ENCODE measurements at regions not wholly inside any gene's neighbourhood (a gene's known extent, or its start where the extent isn't known, plus 50 kb on each side); places are given as distances from the start of the nearest gene placed in this dataset.

DNA sequence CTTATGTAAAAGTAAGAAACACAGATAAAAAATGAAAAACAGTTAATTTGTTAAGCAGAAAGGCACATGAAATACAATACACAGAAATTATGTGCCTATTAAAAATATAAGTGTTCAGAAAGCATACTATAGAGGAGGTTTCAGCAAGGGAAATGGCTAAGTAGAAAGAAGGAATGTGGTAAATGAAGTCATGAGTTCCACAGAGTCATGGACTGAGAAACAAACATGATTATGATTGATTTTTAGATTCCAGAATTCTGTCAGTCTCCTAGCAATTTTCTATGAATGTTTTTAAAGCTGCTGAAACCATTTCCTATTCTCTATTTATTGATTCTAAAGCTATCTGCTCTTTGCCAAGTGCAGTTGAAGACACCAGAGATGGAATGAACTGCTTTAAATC lies 1398.4 kb downstream of the ARAP2 start:
- no peak overlapping the region for H3K9ac ChIP-seq (ENCODE audit: low read length)
- no peak for TF ChIP-seq CTCF (conservative IDR thresholded peaks at IDR 0.05; ENCODE audit: low read depth, low read length)
- TF ChIP-seq EZH2phosphoT487 (IDR thresholded peaks at IDR 0.05; ENCODE audit: borderline replicate concordance, low read length): no peak
- TF ChIP-seq EZH2 (IDR thresholded peaks at IDR 0.05; ENCODE audit: low read length, unreplicated experiment): no peak
- DNase-seq: no peak
- ATAC-seq: no peak
- CTCF ChIA-PET: no interaction called here
- H3K27me3 ChIP-seq (ENCODE audit: low read length): no peaks in the 10 kb centered on the region
- no peak overlapping the region for H3K27ac ChIP-seq (ENCODE audit: low read length)
- no peaks in the 10 kb centered on the region for H3K79me2 ChIP-seq (ENCODE audit: low read length)
- no peak overlapping the region for H3K4me3 ChIP-seq (ENCODE audit: low read length)
- no peak overlapping the region for H3K4me2 ChIP-seq (ENCODE audit: low read length)
- no peaks in the 10 kb centered on the region for H3K9me3 ChIP-seq (ENCODE audit: low read length)
- POLR2A ChIA-PET (ENCODE audit: unreplicated experiment): no interaction called here
- H3K4me1 ChIP-seq (ENCODE audit: insufficient read depth, low read length): no peaks in the 10 kb centered on the region
- no peak overlapping the region for H2AFZ ChIP-seq (ENCODE audit: low read length)
- no peaks in the 10 kb centered on the region for H3F3A ChIP-seq (ENCODE audit: low read length, unreplicated experiment)
- no peaks in the 10 kb centered on the region for H3K9me2 ChIP-seq (replicated peaks; ENCODE audit: low read length)
- no peaks in the 10 kb centered on the region for H4K20me1 ChIP-seq (ENCODE audit: low read length)
- no TSS peak for BruUV-seq (replicated peaks)
- H3K36me3 ChIP-seq (ENCODE audit: low read depth, low read length): no peaks in the 10 kb centered on the region
- intact Hi-C loops (cut with micrococcal nuclease): no loop called here

DNA sequence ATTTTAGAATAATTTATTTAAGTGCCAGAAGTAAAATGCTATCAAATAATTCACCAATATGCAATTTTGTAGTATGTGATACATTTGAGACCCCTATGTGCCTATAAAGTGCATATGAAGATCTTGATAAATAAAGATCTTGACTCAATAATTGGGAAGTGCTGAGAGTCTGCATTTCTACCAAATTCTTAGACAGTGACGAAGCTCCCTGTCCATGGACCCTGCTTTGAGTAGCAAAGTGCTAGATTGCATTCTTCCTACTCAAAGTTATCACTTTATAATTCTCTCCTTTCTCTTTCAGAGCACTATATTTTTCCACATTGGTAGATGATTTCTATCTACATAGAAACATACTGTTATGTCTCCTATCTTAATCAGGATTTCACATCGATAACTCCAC lies 1393.9 kb downstream of the ARAP2 start:
- no peak for TF ChIP-seq EZH2 (IDR thresholded peaks at IDR 0.05; ENCODE audit: low read length, unreplicated experiment)
- no peak for TF ChIP-seq CTCF (conservative IDR thresholded peaks at IDR 0.05; ENCODE audit: low read depth, low read length)
- TF ChIP-seq EZH2phosphoT487 (IDR thresholded peaks at IDR 0.05; ENCODE audit: borderline replicate concordance, low read length): no peak
- Histone ChIP-seq H3K36me3 (ENCODE audit: low read depth, low read length) (no peaks in the 10 kb centered on the region), H2AFZ (ENCODE audit: low read length) (no peak overlapping the region), H4K20me1 (ENCODE audit: low read length) (no peaks in the 10 kb centered on the region), H3K79me2 (ENCODE audit: low read length) (no peaks in the 10 kb centered on the region), H3K9me3 (ENCODE audit: low read length) (no peaks in the 10 kb centered on the region), H3K9me2 (replicated peaks; ENCODE audit: low read length) (no peaks in the 10 kb centered on the region), H3K4me3 (ENCODE audit: low read length) (no peak overlapping the region), H3K4me1 (ENCODE audit: insufficient read depth, low read length) (no peaks in the 10 kb centered on the region), H3K27me3 (ENCODE audit: low read length) (no peaks in the 10 kb centered on the region), H3F3A (ENCODE audit: low read length, unreplicated experiment) (no peaks in the 10 kb centered on the region), H3K4me2 (ENCODE audit: low read length) (no peak overlapping the region), H3K9ac (ENCODE audit: low read length) (no peak overlapping the region), H3K27ac (ENCODE audit: low read length) (no peak overlapping the region)
- ChIA-PET CTCF (no interaction called here), POLR2A (ENCODE audit: unreplicated experiment) (no interaction called here)
- DNase-seq (no peak), ATAC-seq (no peak)
- intact Hi-C loops (cut with micrococcal nuclease): no loop called here
- no TSS peak for BruUV-seq (replicated peaks)

GRCh38 chr4:34850968-34851367 lies 1393.3 kb downstream of the ARAP2 start:
- no TSS peak for BruUV-seq (replicated peaks)
- Histone ChIP-seq H3K4me3 (ENCODE audit: low read length) (no peak overlapping the region), H3K27ac (ENCODE audit: low read length) (no peak overlapping the region), H3K4me2 (ENCODE audit: low read length) (no peak overlapping the region), H3K27me3 (ENCODE audit: low read length) (no peaks in the 10 kb centered on the region), H3K9me3 (ENCODE audit: low read length) (no peaks in the 10 kb centered on the region), H3K79me2 (ENCODE audit: low read length) (no peaks in the 10 kb centered on the region), H4K20me1 (ENCODE audit: low read length) (no peaks in the 10 kb centered on the region), H3K4me1 (ENCODE audit: insufficient read depth, low read length) (no peaks in the 10 kb centered on the region), H3F3A (ENCODE audit: low read length, unreplicated experiment) (no peaks in the 10 kb centered on the region), H3K9me2 (replicated peaks; ENCODE audit: low read length) (no peaks in the 10 kb centered on the region), H2AFZ (ENCODE audit: low read length) (no peak overlapping the region), H3K36me3 (ENCODE audit: low read depth, low read length) (no peaks in the 10 kb centered on the region), H3K9ac (ENCODE audit: low read length) (no peak overlapping the region)
- ChIA-PET CTCF (no interaction called here), POLR2A (ENCODE audit: unreplicated experiment) (no interaction called here)
- DNase-seq (peak; percentile 43), ATAC-seq (peak; percentile 55)
- TF ChIP-seq CTCF (conservative IDR thresholded peaks at IDR 0.05; ENCODE audit: low read depth, low read length) (no peak), EZH2phosphoT487 (IDR thresholded peaks at IDR 0.05; ENCODE audit: borderline replicate concordance, low read length) (no peak), EZH2 (IDR thresholded peaks at IDR 0.05; ENCODE audit: low read length, unreplicated experiment) (no peak)
- intact Hi-C loops (cut with micrococcal nuclease): no loop called here
